ENCODE measurements at regions not wholly inside any gene's neighbourhood (a gene's known extent, or its start where the extent isn't known, plus 50 kb on each side); places are given as distances from the start of the nearest gene placed in this dataset.
"Not testable (repeated sequence)": the region's sequence is repeated elsewhere in the genome, so short reads cannot be mapped to it uniquely, and the experiment has no call there.

- no peak for DNase-seq
Measured at GRCh38 chr12:86513226-86513625, 257.0 kb upstream of the MGAT4C start.

DNA sequence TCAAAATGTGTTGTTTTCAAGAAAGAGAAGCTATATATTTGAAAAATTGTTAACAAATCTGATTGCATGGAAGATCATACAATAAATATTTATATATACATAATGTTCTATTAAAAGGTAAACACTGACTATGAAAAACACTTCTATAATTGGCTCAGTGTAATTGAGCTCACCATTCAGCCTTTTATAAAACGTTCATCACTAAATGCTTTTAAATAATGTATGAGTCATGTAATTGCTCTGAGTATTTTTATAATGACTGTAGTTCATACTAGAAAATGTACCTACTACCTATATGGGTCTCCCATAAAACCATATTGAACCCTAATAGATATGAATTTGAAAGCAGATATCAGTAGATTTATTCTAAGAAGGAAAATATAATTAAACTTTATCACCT lies 240.4 kb upstream of the MGAT4C start:
- peak; percentile 8 to 76 for DNase-seq

DNA sequence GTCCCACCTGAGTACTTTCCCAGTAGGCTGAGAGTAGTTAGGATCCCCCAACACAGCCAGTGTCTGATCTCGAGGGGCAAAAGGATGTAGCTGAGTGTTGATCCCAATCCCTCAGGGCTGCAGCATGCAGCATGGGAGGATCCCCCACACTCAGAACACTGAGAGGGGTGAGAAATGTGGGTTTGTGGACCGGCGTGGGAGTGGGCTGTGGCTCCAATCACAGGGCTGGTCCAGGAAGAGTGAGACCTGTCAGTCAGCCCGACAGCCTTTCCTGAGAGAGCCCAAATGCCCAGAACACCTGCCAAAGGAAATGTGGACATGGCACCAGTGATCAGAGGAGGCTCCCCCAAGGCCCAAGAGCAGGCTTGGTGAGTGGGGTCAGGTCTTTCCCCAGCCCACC lies 228.3 kb upstream of the MGAT4C start:
- no peak for DNase-seq

GRCh38 chr12:86473231-86473630 lies 217.0 kb upstream of the MGAT4C start:
- no peak for DNase-seq

DNA sequence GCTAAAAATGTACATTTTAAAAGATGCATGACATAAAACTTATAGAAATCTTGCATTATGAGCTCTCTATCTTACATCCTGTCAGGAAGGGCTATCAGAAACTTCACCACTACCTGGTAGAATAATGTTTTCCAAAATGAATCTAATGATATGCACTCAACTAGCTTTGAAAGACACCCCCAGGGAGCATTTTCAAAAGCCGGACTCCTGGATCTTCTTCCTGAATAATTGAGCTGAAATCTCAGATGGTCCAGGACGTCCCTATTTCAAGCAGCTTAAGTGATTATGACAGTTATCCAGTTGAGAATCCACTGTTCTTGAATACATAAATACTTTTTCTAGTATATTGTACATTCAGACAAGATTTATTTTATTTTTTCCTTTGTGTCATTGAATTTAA lies 200.6 kb upstream of the MGAT4C start:
- DNase-seq: no peak

- no peak for DNase-seq
Measured at GRCh38 chr12:86456241-86456640, 200.1 kb upstream of the MGAT4C start.

- DNase-seq: no peak
Measured at GRCh38 chr12:86445356-86445755, 189.2 kb upstream of the MGAT4C start.

GRCh38 chr12:86435053-86435452 lies 178.9 kb upstream of the MGAT4C start:
- peak; percentile 25 to 83 for DNase-seq

GRCh38 chr12:86429824-86430223 lies 173.6 kb upstream of the MGAT4C start:
- no peak for DNase-seq

DNA sequence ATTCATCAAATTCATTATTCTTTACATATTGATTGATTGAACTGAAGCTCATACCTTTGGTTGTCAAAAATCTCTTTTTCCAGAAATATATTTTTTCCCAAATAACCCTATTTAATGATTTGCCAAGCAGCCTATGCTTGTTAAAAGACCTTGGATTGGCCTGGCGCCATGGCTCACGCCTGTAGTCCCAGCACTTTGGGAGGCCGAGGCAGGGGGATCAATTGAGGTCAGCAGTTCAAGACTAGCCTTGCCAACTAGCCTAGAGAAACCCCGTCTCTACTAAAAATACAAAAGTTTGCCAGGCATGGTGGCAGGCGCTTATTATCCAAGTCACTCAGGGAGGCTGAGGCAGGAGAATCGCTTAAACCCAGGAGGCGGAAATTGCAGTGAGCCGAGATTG lies 165.1 kb upstream of the MGAT4C start:
- DNase-seq: no peak

- DNase-seq: no peak
Measured at GRCh38 chr12:86414201-86414600, 158.0 kb upstream of the MGAT4C start.

GRCh38 chr12:86411710-86412109 lies 155.5 kb upstream of the MGAT4C start:
- DNase-seq: no peak

GRCh38 chr12:86407620-86408208 lies 151.5 kb upstream of the MGAT4C start:
- peak; percentile 32 to 87 for DNase-seq

GRCh38 chr12:86389949-86390348 lies 133.8 kb upstream of the MGAT4C start:
- no peak for DNase-seq

GRCh38 chr12:86387591-86388145 lies 131.5 kb upstream of the MGAT4C start:
- no peak for DNase-seq

DNA sequence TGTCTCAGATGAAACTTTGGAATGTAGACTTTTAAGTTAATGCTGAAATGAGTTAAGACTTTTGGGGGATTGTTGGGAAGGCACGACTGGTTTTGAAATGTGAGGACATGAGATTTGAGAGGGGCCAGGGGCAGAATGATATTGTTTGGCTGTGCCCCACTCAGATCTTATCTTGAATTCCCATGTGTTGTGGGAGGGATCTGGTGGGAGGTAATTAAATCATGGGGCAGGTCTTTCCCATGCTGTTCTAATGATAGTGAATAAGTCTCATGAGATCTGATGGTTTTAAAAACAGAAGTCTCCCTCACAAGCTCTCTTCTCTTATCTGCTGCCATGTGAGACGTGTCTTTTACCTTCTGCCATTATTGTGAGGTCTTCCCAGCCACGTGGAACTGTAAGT lies 127.6 kb upstream of the MGAT4C start:
- not testable (repeated sequence) for DNase-seq

- peak in 1 of 2 experiments; percentile 2 for DNase-seq
Measured at GRCh38 chr12:86379337-86379736, 123.1 kb upstream of the MGAT4C start.

- peak; percentile 9 to 59 for DNase-seq
Measured at GRCh38 chr12:86376052-86376451, 119.9 kb upstream of the MGAT4C start.

DNA sequence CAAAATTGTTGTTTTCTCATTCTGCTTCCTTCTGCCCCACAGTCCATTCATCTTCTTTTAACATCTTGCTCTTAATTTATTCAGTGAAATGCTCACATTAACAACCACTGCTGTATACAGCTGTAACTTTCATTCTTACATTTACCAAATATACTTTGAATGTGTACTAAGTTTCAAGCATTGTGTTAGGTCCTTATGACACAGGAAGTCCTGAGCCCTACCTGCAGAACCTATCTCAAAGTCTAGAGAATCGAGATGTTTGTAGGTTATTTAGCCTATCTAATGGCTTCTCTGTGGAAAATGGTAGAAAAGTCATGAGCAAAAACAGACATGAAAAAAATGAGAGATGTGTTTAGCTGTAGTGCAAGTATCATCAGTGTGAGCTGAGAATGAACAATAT lies 117.6 kb upstream of the MGAT4C start:
- DNase-seq: no peak

GRCh38 chr12:86367137-86367536 lies 110.9 kb upstream of the MGAT4C start:
- DNase-seq: no peak

DNA sequence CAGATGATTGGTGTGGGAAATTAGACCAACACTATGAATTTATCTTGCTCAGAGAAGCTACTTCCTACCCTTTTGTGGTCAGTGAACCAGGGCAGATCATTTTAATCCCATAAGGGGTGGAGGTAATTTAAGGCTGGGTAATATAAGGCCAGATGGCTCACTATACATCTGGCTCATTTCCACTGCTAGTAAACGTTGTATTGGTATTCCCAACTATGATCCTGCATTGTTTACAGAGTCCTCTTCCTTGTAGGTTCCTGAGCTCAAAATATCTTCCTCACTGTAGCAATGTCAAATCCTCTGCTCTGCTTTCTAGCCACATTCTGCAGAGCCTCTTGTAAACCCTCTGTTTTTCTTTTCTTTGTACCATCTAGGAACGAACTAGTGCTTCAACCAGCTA lies 93.0 kb upstream of the MGAT4C start:
- DNase-seq: peak; percentile 3 to 48

- DNase-seq: no peak
Measured at GRCh38 chr12:86333955-86334522, 77.8 kb upstream of the MGAT4C start.

DNA sequence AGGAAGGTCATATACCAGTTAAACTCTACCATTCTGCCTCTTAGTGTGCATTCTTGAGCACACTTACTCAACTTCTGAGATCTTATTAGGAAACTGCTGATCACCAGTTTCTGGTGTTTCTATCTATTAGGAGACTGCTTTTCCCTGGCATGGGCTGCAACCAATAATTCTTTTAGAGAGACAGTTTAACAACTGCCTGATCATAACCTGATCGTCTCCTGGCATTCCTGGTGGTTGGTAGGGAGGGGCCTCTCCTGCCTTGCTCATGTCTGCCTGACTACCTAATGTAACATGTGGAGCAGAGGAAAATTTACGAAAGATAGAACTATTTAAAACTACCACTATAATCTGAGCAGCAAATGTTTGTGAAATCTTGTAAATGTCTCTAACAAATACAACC lies 75.3 kb upstream of the MGAT4C start:
- DNase-seq: no peak

- no peak for DNase-seq
Measured at GRCh38 chr12:86331012-86331411, 74.8 kb upstream of the MGAT4C start.

GRCh38 chr12:86312232-86312631 lies 56.0 kb upstream of the MGAT4C start:
- no peak for DNase-seq
